ENCODE measurements at regions not wholly inside any gene's neighbourhood (a gene's known extent, or its start where the extent isn't known, plus 50 kb on each side); places are given as distances from the start of the nearest gene placed in this dataset.

DNA sequence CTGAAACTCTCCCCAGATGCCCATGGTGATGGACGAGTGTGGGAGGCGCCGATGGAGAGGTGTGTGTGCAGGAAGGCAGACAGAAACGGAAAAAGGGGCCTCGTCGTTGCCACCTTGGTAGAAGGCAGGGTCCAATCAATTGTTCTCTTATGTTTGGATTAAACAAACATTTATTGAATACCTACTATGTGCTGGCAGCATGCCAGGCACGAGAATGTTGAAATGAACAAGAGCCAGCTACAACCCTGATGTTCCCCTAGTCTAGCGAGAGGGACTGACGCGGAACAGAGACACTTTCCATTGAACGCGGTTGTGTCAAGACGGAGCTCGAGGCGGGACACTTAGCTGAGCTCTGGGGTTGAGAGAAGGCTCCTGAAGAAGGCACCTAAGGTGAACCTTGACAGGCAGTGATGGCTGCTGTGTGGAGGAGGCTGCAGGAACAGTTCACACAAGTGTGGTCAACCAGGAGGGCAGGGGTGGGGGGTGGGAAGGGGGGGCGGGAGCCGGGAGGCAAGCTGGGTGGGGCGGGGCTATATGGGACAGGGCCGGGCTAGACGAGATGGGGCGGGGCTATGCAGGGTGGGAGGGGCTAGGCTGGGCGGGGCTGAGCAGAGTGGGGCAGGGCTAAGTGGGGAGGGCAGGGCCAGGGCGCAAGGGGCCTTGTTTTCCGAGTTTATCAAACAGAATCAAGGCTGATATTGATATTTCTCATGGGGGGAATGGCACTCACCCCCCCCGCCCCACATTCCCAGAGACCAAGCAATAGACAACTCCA is 181.0 kb downstream of the GATA3 start:
- TF ChIP-seq CTCF (IDR thresholded peaks at IDR 0.05) (no peak), POLR2A (IDR thresholded peaks at IDR 0.05) (no peak), EP300 (IDR thresholded peaks at IDR 0.05) (no peak)
